ENCODE measurements at regions not wholly inside any gene's neighbourhood (a gene's known extent, or its start where the extent isn't known, plus 50 kb on each side); places are given as distances from the start of the nearest gene placed in this dataset.

GRCh38 chr9:86751956-86752355, 195.3 kb downstream of the GAS1 start:
- in situ Hi-C loops (cut with HindIII; ENCODE audit: low pct_unique_long_range_greater_than_20kb, low sequenced_read_pairs) = no loop called here
- DNase-seq (ENCODE audit: low read depth) = no peak

- in situ Hi-C loops (cut with HindIII; ENCODE audit: low pct_unique_long_range_greater_than_20kb, low sequenced_read_pairs) = no loop called here
- no peak for DNase-seq (ENCODE audit: low read depth)
Measured at GRCh38 chr9:86751207-86751606, 196.1 kb downstream of the GAS1 start.

GRCh38 chr9:86749894-86750255, 197.4 kb downstream of the GAS1 start:
- DNase-seq (ENCODE audit: low read depth) = peak; percentile 23
- in situ Hi-C loops (cut with HindIII; ENCODE audit: low pct_unique_long_range_greater_than_20kb, low sequenced_read_pairs) = no loop called here

GRCh38 chr9:86749161-86749893, 198.0 kb downstream of the GAS1 start:
- no peak for DNase-seq (ENCODE audit: low read depth)
- in situ Hi-C loops (cut with HindIII; ENCODE audit: low pct_unique_long_range_greater_than_20kb, low sequenced_read_pairs) = no loop called here

- in situ Hi-C loops (cut with HindIII; ENCODE audit: low pct_unique_long_range_greater_than_20kb, low sequenced_read_pairs) = no loop called here
- no peak for DNase-seq (ENCODE audit: low read depth)
Measured at GRCh38 chr9:86747711-86748110, 199.6 kb downstream of the GAS1 start.

GRCh38 chr9:86741311-86742208, 205.7 kb downstream of the GAS1 start:
- peak; percentile 50 for DNase-seq (ENCODE audit: low read depth)
- in situ Hi-C loops (cut with HindIII; ENCODE audit: low pct_unique_long_range_greater_than_20kb, low sequenced_read_pairs) = no loop called here

- in situ Hi-C loops (cut with HindIII; ENCODE audit: low pct_unique_long_range_greater_than_20kb, low sequenced_read_pairs) = no loop called here
- DNase-seq (ENCODE audit: low read depth) = no peak
Measured at GRCh38 chr9:86735772-86736458, 211.4 kb downstream of the GAS1 start.

- no peak for DNase-seq (ENCODE audit: low read depth)
- in situ Hi-C loops (cut with HindIII; ENCODE audit: low pct_unique_long_range_greater_than_20kb, low sequenced_read_pairs) = no loop called here
Measured at GRCh38 chr9:86734771-86735170, 212.5 kb downstream of the GAS1 start.

- no peak for DNase-seq (ENCODE audit: low read depth)
- in situ Hi-C loops (cut with HindIII; ENCODE audit: low pct_unique_long_range_greater_than_20kb, low sequenced_read_pairs) = no loop called here
Measured at GRCh38 chr9:86733929-86734328, 213.4 kb downstream of the GAS1 start.

- in situ Hi-C loops (cut with HindIII; ENCODE audit: low pct_unique_long_range_greater_than_20kb, low sequenced_read_pairs) = no loop called here
- DNase-seq (ENCODE audit: low read depth) = no peak
Measured at GRCh38 chr9:86732514-86733171, 214.7 kb downstream of the GAS1 start.

- in situ Hi-C loops (cut with HindIII; ENCODE audit: low pct_unique_long_range_greater_than_20kb, low sequenced_read_pairs) = no loop called here
- DNase-seq (ENCODE audit: low read depth) = peak; percentile 11
Measured at GRCh38 chr9:86731511-86732063, 215.7 kb downstream of the GAS1 start.

GRCh38 chr9:86730163-86730928, 217.0 kb downstream of the GAS1 start:
- no peak for DNase-seq (ENCODE audit: low read depth)
- in situ Hi-C loops (cut with HindIII; ENCODE audit: low pct_unique_long_range_greater_than_20kb, low sequenced_read_pairs) = no loop called here

GRCh38 chr9:86724529-86724928, 222.8 kb downstream of the GAS1 start:
- in situ Hi-C loops (cut with HindIII; ENCODE audit: low pct_unique_long_range_greater_than_20kb, low sequenced_read_pairs) = no loop called here
- DNase-seq (ENCODE audit: low read depth) = no peak

- DNase-seq (ENCODE audit: low read depth) = no peak
- in situ Hi-C loops (cut with HindIII; ENCODE audit: low pct_unique_long_range_greater_than_20kb, low sequenced_read_pairs) = no loop called here
Measured at GRCh38 chr9:86723346-86723745, 224.0 kb downstream of the GAS1 start.

- in situ Hi-C loops (cut with HindIII; ENCODE audit: low pct_unique_long_range_greater_than_20kb, low sequenced_read_pairs) = no loop called here
- DNase-seq (ENCODE audit: low read depth) = no peak
Measured at GRCh38 chr9:86722706-86723075, 224.6 kb downstream of the GAS1 start.

- no peak for DNase-seq (ENCODE audit: low read depth)
- in situ Hi-C loops (cut with HindIII; ENCODE audit: low pct_unique_long_range_greater_than_20kb, low sequenced_read_pairs) = no loop called here
Measured at GRCh38 chr9:86721843-86722705, 225.2 kb downstream of the GAS1 start.

GRCh38 chr9:86721226-86721781, 226.0 kb downstream of the GAS1 start:
- in situ Hi-C loops (cut with HindIII; ENCODE audit: low pct_unique_long_range_greater_than_20kb, low sequenced_read_pairs) = no loop called here
- no peak for DNase-seq (ENCODE audit: low read depth)
